Adrenal gland (tissue), 5 donors: ENCODE measurements at regions not wholly inside any gene's neighbourhood (a gene's known extent, or its start where the extent isn't known, plus 50 kb on each side); places are given as distances from the start of the nearest gene placed in this dataset.

Experiments
- CTCF ChIP-seq, 6 experiments: fragments of 450-650 bp in 4 of 6; fragments of 200-600 bp in 2 of 6; sonication (generic) in 1 of 6; IDR thresholded peaks; 1 replicate in 5 of 6; 2 replicates in 1 of 6; pipeline versions ENCODE4 v1.5.1 to v1.8.0; 2016 to 2021; ENCODE audit warnings: antibody characterized with exemption in 6 of 6, mild to moderate bottlenecking in 2 of 6, moderate library complexity in 1 of 6
- POLR2A ChIP-seq, 2 donors: fragments of 450-650 bp; IDR thresholded peaks; one replicate each; pipeline ENCODE4 v1.6.1; 2017; ENCODE audit warnings: antibody characterized with exemption in 2 of 2, mild to moderate bottlenecking in 2 of 2, moderate library complexity in 1 of 2
- donor health status: DM: no; HTN: no; CAD: no.

GRCh38 chr6:154894902-154895301 lies 100.2 kb upstream of the TIAM2 start:
- TF ChIP-seq POLR2A (IDR thresholded peaks at IDR 0.05): no peak
- no peak for TF ChIP-seq CTCF (IDR thresholded peaks at IDR 0.05)
